ENCODE measurements at regions not wholly inside any gene's neighbourhood (a gene's known extent, or its start where the extent isn't known, plus 50 kb on each side); places are given as distances from the start of the nearest gene placed in this dataset.

GRCh38 chr3:109545746-109546145, 208.4 kb upstream of the DPPA4 start:
- H4K5ac ChIP-seq (ENCODE audit: insufficient read length, low read depth, low read length), result no peak overlapping the region
- H2BK120ac ChIP-seq (ENCODE audit: low read depth, low read length, poor library complexity, severe bottlenecking), result no peak overlapping the region
- H3K18ac ChIP-seq (ENCODE audit: insufficient read length, low read depth, low read length), result no peak overlapping the region
- H3K9ac ChIP-seq (ENCODE audit: extremely low read depth, insufficient read length, low read length), result no peak overlapping the region
- no peak overlapping the region for H3T11ph ChIP-seq (ENCODE audit: low read length)
- no peaks in the 10 kb centered on the region for H3K9me3 ChIP-seq (ENCODE audit: control insufficient read depth, low read depth, low read length)
- TF ChIP-seq, protein P1, sequence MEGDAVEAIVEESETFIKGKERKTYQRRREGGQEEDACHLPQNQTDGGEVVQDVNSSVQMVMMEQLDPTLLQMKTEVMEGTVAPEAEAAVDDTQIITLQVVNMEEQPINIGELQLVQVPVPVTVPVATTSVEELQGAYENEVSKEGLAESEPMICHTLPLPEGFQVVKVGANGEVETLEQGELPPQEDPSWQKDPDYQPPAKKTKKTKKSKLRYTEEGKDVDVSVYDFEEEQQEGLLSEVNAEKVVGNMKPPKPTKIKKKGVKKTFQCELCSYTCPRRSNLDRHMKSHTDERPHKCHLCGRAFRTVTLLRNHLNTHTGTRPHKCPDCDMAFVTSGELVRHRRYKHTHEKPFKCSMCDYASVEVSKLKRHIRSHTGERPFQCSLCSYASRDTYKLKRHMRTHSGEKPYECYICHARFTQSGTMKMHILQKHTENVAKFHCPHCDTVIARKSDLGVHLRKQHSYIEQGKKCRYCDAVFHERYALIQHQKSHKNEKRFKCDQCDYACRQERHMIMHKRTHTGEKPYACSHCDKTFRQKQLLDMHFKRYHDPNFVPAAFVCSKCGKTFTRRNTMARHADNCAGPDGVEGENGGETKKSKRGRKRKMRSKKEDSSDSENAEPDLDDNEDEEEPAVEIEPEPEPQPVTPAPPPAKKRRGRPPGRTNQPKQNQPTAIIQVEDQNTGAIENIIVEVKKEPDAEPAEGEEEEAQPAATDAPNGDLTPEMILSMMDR (conservative IDR thresholded peaks at IDR 0.05), result no peak
- no peak overlapping the region for H2BK5ac ChIP-seq (ENCODE audit: insufficient read length, low read length)
- H3K27ac Mint-ChIP-seq, result no peak overlapping the region
- no peaks in the 10 kb centered on the region for H3K27me3 ChIP-seq (ENCODE audit: insufficient read depth, low read length)
- H3K23me2 ChIP-seq (ENCODE audit: insufficient read length, low read depth, low read length, poor library complexity, severe bottlenecking), result no peaks in the 10 kb centered on the region
- peaks cover 1 to 6% (median 2%) of the 10 kb centered on the region in 3 experiments; a peak in 5 of 7 replicates for H3K36me3 Mint-ChIP-seq (ENCODE audit: insufficient read depth in 1 of 3, low read depth in 3 of 3)
- H3K14ac ChIP-seq (ENCODE audit: insufficient read depth, low read length), result no peak overlapping the region
- no peak overlapping the region for H3K56ac ChIP-seq (ENCODE audit: insufficient read length, low read depth, low read length)
- H3K79me2 ChIP-seq (ENCODE audit: insufficient read depth, low read length), result no peaks in the 10 kb centered on the region
- no peak overlapping the region for H3K27ac ChIP-seq (ENCODE audit: insufficient read length, low read depth, low read length)
- no peak overlapping the region for H4K91ac ChIP-seq (ENCODE audit: insufficient read length, low read depth, low read length)
- no peak for DNase-seq
- H2BK15ac ChIP-seq (ENCODE audit: low read depth, low read length), result no peak overlapping the region
- H3K79me1 ChIP-seq (ENCODE audit: insufficient read depth, low read depth, low read length, poor library complexity, severe bottlenecking), result no peaks in the 10 kb centered on the region
- no peaks in the 10 kb centered on the region for H3K4me1 ChIP-seq (ENCODE audit: insufficient read depth, low read length)
- H2BK12ac ChIP-seq (ENCODE audit: insufficient read length, low read depth, low read length), result no peak overlapping the region
- WGBS (ENCODE audit: extremely low coverage, insufficient read length, low lambda C conversion rate), result no CpG with 5 or more reads among the region's 10 CpGs
- no peak overlapping the region for H2AFZ ChIP-seq (ENCODE audit: low read length)
- H2AK5ac ChIP-seq (ENCODE audit: insufficient read length, low read length), result no peak overlapping the region
- H3K4me3 Mint-ChIP-seq, result no peak overlapping the region
- H3K27me3 Mint-ChIP-seq (ENCODE audit: low read depth), result no peaks in the 10 kb centered on the region; the same call in 1 of the 2 replicates
- H4K8ac ChIP-seq (replicated peaks; ENCODE audit: insufficient read length, low read depth, low read length), result no peak overlapping the region
- no peaks in the 10 kb centered on the region for H3K4me1 Mint-ChIP-seq
- H3K4ac ChIP-seq (ENCODE audit: low read depth, low read length), result no peak overlapping the region
- H3K4me2 ChIP-seq (ENCODE audit: insufficient read depth, insufficient read length, low read length), result no peak overlapping the region
- no peak overlapping the region for H3K23ac ChIP-seq (ENCODE audit: insufficient read length, low read depth, low read length)
- no peak overlapping the region for H2BK20ac ChIP-seq (ENCODE audit: low read depth, low read length, poor library complexity, severe bottlenecking)
- H3K9me3 Mint-ChIP-seq, result peaks cover 14 to 18% of the 10 kb centered on the region in 2 experiments; a peak in 4 of 5 replicates
- H4K20me1 ChIP-seq (ENCODE audit: control insufficient read depth, insufficient read depth, insufficient read length), result no peaks in the 10 kb centered on the region

Measured in H9 (cell line).